ENCODE measurements at regions not wholly inside any gene's neighbourhood (a gene's known extent, or its start where the extent isn't known, plus 50 kb on each side); places are given as distances from the start of the nearest gene placed in this dataset.

DNA sequence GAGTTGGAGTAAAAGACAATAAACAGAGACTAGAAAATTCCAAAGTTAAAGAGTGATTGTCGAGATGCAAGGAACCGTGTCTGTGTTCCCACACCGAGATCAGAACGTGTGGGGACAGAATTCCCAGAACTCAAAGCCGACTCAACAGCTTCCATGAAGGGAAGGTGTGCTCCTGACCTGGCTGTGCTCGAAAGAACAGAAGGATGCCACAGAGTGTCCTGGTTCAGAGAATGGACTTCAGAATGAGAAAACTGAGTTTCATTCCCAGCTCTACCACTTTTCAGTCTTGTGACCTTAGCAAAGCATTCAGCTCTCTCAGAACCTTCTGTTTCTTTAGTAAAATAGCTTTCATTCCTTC lies 420.0 kb upstream of the SLC30A5 start:
- Mint-ChIP-seq H3K36me3 (ENCODE audit: low read depth) (no peaks in the 10 kb centered on the region), H3K4me3 (no peak overlapping the region), H3K27ac (no peak overlapping the region), H3K9me3 (0 out of 3 replicates have a peak, but pooled peaks cover 3% of the 10 kb centered on the region), H3K4me1 (peaks cover 15% of the 10 kb centered on the region; the same call in 2 of the 3 replicates), H3K27me3 (ENCODE audit: insufficient read depth, low read depth, poor library complexity) (no peaks in the 10 kb centered on the region)
- H3K79me2 ChIP-seq (replicated peaks; ENCODE audit: insufficient read depth) = no peaks in the 10 kb centered on the region
- no peak overlapping the region for H3K4me3 ChIP-seq
- H3K27ac ChIP-seq (ENCODE audit: low read depth) = no peak overlapping the region
- TF ChIP-seq NANOG (IDR thresholded peaks at IDR 0.05; ENCODE audit: borderline replicate concordance) = no peak
- no peak for TF ChIP-seq EZH2 (IDR thresholded peaks at IDR 0.05; ENCODE audit: low read depth, unreplicated experiment)
- no peak for TF ChIP-seq POLR2AphosphoS5 (IDR thresholded peaks at IDR 0.05; ENCODE audit: low read depth)
- no peak for TF ChIP-seq ZNF114 (CRISPR knock-in tag; IDR thresholded peaks at IDR 0.05)
- TF ChIP-seq STAT1 (IDR thresholded peaks at IDR 0.05; ENCODE audit: unreplicated experiment) = no peak
- no peak for TF ChIP-seq ZNF331 (CRISPR knock-in tag; IDR thresholded peaks at IDR 0.05; ENCODE audit: low read depth)
- TF ChIP-seq, protein P1, sequence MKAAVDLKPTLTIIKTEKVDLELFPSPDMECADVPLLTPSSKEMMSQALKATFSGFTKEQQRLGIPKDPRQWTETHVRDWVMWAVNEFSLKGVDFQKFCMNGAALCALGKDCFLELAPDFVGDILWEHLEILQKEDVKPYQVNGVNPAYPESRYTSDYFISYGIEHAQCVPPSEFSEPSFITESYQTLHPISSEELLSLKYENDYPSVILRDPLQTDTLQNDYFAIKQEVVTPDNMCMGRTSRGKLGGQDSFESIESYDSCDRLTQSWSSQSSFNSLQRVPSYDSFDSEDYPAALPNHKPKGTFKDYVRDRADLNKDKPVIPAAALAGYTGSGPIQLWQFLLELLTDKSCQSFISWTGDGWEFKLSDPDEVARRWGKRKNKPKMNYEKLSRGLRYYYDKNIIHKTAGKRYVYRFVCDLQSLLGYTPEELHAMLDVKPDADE (IDR thresholded peaks at IDR 0.05) = no peak
- TF ChIP-seq, protein P2, sequence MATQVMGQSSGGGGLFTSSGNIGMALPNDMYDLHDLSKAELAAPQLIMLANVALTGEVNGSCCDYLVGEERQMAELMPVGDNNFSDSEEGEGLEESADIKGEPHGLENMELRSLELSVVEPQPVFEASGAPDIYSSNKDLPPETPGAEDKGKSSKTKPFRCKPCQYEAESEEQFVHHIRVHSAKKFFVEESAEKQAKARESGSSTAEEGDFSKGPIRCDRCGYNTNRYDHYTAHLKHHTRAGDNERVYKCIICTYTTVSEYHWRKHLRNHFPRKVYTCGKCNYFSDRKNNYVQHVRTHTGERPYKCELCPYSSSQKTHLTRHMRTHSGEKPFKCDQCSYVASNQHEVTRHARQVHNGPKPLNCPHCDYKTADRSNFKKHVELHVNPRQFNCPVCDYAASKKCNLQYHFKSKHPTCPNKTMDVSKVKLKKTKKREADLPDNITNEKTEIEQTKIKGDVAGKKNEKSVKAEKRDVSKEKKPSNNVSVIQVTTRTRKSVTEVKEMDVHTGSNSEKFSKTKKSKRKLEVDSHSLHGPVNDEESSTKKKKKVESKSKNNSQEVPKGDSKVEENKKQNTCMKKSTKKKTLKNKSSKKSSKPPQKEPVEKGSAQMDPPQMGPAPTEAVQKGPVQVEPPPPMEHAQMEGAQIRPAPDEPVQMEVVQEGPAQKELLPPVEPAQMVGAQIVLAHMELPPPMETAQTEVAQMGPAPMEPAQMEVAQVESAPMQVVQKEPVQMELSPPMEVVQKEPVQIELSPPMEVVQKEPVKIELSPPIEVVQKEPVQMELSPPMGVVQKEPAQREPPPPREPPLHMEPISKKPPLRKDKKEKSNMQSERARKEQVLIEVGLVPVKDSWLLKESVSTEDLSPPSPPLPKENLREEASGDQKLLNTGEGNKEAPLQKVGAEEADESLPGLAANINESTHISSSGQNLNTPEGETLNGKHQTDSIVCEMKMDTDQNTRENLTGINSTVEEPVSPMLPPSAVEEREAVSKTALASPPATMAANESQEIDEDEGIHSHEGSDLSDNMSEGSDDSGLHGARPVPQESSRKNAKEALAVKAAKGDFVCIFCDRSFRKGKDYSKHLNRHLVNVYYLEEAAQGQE (IDR thresholded peaks at IDR 0.05; ENCODE audit: unreplicated experiment) = no peak
- TF ChIP-seq, protein P3, sequence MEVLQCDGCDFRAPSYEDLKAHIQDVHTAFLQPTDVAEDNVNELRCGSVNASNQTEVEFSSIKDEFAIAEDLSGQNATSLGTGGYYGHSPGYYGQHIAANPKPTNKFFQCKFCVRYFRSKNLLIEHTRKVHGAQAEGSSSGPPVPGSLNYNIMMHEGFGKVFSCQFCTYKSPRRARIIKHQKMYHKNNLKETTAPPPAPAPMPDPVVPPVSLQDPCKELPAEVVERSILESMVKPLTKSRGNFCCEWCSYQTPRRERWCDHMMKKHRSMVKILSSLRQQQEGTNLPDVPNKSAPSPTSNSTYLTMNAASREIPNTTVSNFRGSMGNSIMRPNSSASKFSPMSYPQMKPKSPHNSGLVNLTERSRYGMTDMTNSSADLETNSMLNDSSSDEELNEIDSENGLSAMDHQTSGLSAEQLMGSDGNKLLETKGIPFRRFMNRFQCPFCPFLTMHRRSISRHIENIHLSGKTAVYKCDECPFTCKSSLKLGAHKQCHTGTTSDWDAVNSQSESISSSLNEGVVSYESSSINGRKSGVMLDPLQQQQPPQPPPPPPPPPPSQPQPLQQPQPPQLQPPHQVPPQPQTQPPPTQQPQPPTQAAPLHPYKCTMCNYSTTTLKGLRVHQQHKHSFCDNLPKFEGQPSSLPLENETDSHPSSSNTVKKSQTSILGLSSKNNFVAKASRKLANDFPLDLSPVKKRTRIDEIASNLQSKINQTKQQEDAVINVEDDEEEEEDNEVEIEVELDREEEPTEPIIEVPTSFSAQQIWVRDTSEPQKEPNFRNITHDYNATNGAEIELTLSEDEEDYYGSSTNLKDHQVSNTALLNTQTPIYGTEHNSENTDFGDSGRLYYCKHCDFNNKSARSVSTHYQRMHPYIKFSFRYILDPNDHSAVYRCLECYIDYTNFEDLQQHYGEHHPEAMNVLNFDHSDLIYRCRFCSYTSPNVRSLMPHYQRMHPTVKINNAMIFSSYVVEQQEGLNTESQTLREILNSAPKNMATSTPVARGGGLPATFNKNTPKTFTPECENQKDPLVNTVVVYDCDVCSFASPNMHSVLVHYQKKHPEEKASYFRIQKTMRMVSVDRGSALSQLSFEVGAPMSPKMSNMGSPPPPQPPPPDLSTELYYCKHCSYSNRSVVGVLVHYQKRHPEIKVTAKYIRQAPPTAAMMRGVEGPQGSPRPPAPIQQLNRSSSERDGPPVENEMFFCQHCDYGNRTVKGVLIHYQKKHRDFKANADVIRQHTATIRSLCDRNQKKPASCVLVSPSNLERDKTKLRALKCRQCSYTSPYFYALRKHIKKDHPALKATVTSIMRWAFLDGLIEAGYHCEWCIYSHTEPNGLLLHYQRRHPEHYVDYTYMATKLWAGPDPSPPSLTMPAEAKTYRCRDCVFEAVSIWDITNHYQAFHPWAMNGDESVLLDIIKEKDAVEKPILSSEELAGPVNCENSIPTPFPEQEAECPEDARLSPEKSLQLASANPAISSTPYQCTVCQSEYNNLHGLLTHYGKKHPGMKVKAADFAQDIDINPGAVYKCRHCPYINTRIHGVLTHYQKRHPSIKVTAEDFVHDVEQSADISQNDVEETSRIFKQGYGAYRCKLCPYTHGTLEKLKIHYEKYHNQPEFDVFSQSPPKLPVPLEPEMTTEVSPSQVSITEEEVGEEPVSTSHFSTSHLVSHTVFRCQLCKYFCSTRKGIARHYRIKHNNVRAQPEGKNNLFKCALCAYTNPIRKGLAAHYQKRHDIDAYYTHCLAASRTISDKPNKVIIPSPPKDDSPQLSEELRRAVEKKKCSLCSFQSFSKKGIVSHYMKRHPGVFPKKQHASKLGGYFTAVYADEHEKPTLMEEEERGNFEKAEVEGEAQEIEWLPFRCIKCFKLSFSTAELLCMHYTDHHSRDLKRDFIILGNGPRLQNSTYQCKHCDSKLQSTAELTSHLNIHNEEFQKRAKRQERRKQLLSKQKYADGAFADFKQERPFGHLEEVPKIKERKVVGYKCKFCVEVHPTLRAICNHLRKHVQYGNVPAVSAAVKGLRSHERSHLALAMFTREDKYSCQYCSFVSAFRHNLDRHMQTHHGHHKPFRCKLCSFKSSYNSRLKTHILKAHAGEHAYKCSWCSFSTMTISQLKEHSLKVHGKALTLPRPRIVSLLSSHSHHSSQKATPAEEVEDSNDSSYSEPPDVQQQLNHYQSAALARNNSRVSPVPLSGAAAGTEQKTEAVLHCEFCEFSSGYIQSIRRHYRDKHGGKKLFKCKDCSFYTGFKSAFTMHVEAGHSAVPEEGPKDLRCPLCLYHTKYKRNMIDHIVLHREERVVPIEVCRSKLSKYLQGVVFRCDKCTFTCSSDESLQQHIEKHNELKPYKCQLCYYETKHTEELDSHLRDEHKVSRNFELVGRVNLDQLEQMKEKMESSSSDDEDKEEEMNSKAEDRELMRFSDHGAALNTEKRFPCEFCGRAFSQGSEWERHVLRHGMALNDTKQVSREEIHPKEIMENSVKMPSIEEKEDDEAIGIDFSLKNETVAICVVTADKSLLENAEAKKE (CRISPR knock-in tag; IDR thresholded peaks at IDR 0.05) = no peak
- no peak for TF ChIP-seq JUNB (IDR thresholded peaks at IDR 0.05; ENCODE audit: unreplicated experiment)
- TF ChIP-seq, protein P4, sequence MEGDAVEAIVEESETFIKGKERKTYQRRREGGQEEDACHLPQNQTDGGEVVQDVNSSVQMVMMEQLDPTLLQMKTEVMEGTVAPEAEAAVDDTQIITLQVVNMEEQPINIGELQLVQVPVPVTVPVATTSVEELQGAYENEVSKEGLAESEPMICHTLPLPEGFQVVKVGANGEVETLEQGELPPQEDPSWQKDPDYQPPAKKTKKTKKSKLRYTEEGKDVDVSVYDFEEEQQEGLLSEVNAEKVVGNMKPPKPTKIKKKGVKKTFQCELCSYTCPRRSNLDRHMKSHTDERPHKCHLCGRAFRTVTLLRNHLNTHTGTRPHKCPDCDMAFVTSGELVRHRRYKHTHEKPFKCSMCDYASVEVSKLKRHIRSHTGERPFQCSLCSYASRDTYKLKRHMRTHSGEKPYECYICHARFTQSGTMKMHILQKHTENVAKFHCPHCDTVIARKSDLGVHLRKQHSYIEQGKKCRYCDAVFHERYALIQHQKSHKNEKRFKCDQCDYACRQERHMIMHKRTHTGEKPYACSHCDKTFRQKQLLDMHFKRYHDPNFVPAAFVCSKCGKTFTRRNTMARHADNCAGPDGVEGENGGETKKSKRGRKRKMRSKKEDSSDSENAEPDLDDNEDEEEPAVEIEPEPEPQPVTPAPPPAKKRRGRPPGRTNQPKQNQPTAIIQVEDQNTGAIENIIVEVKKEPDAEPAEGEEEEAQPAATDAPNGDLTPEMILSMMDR (conservative IDR thresholded peaks at IDR 0.05; ENCODE audit: low read depth in 2 of 2) = no peak
- TF ChIP-seq CREB1 (CRISPR knock-in tag; IDR thresholded peaks at IDR 0.05; ENCODE audit: low read depth) = no peak
- no peak for TF ChIP-seq EZH2phosphoT487 (IDR thresholded peaks at IDR 0.05; ENCODE audit: unreplicated experiment)
- H3K36me3 ChIP-seq (ENCODE audit: insufficient read depth) = no peaks in the 10 kb centered on the region
- ATAC-seq = no peak
- peaks cover 11% of the 10 kb centered on the region; the same call in 1 of the 2 replicates for H3K9me2 ChIP-seq (ENCODE audit: insufficient read depth)
- H2AFZ ChIP-seq = peak overlapping the region; percentile 84
- no peak overlapping the region for H3K4me2 ChIP-seq
- H4K20me1 ChIP-seq (replicated peaks; ENCODE audit: insufficient read depth) = no peaks in the 10 kb centered on the region
- DNase-seq (ENCODE audit: low spot score) = no peak
- H3K4me1 ChIP-seq (ENCODE audit: insufficient read depth) = peaks cover 3% of the 10 kb centered on the region; the same call in 1 of the 2 replicates
- H3F3A ChIP-seq (replicated peaks; ENCODE audit: low read depth) = no peaks in the 10 kb centered on the region
- no peaks in the 10 kb centered on the region for H3K27me3 ChIP-seq (ENCODE audit: insufficient read depth)

All from GM23338 (cell line).